ENCODE measurements at regions not wholly inside any gene's neighbourhood (a gene's known extent, or its start where the extent isn't known, plus 50 kb on each side); places are given as distances from the start of the nearest gene placed in this dataset.

DNA sequence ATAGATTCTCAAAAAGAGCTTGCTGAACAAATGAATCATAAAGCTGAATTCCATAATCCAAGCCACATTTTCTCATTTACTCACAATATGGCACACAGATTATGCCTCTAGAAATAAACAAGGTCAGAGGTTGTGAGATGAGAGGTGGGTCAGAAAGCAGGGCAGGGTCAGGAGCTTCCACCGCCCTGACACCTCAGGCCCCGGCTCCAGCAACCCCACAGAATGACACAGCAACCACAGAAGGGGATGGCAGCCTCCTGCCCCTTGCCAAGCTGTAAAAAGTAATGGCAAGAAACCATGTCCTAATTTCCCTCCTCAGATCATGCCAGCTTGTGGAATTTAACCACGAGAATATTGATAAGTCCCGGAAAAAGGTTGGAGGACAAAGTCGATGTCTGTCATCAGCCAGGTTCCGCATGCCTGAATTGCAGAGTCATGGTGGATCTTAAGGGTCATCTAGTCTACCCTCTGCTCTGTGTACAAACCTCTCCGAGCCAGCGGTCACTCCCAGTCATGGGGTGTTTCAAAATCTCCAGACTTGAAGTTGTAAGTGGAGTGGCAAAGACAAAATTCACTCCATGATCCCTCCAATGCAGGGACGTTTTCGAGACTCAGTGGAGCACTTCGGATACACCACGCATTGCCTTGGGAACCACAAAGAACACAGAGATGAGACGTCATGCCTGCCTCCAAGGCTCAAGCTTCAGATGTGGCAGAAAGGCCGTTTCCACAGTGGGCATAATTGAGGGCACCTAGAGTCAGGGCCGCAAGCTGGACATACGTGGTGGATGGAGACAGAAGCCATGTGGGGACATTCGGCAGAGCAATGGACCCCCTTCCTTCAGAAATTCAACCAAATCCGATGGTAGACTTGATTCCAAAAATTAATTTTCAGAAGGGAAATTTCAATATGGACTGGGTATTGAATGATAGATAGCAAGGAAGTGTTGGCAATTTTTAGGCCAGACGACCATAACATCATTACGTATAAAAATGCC is 254.0 kb downstream of the TOMM20 start (continued):
- TF ChIP-seq XRCC4 (IDR thresholded peaks at IDR 0.05; ENCODE audit: extremely low read depth, insufficient read depth, insufficient read length) (no peak), NFE2 (IDR thresholded peaks at IDR 0.05; ENCODE audit: low read depth) (peak; percentile 98), ZNF408 (CRISPR knock-in tag; IDR thresholded peaks at IDR 0.05; ENCODE audit: low read depth) (no peak), ZNF133 (CRISPR knock-in tag; IDR thresholded peaks at IDR 0.05) (0 out of 2 replicates have a peak, but pooled peaks have one; percentile 69), U2AF1 (optimal IDR thresholded peaks at IDR 0.05; ENCODE audit: low read depth, low read length) (no peak), U2AF2 (optimal IDR thresholded peaks at IDR 0.05; ENCODE audit: low read depth, low read length) (no peak), MAFG (tag; conservative IDR thresholded peaks at IDR 0.05) (peak; percentile 98), JUND (IDR thresholded peaks at IDR 0.05; ENCODE audit: borderline replicate concordance, low read depth, low read length) (peak; percentile 77), JUND (tag; IDR thresholded peaks at IDR 0.05; ENCODE audit: borderline replicate concordance, low read depth, low read length) (peak; percentile 91; the same call in 2 of the 3 replicates), ZNF586 (CRISPR knock-in tag; conservative IDR thresholded peaks at IDR 0.05) (no peak; the same call in 1 of the 2 replicates), RBBP5 (IDR thresholded peaks at IDR 0.05; ENCODE audit: borderline replicate concordance, insufficient read depth, low read length, poor library complexity, severe bottlenecking) (peak; percentile 50), MCM2 (IDR thresholded peaks at IDR 0.05; ENCODE audit: low read depth) (no peak), ARID3B (CRISPR knock-in tag; IDR thresholded peaks at IDR 0.05; ENCODE audit: borderline replicate concordance) (peak; percentile 16; the same call in 1 of the 2 replicates), MTA2 (IDR thresholded peaks at IDR 0.05; ENCODE audit: low read depth) (0 out of 2 replicates have a peak, but pooled peaks have one; percentile 15), PHF21A (IDR thresholded peaks at IDR 0.05; ENCODE audit: borderline replicate concordance, low read depth) (peak; percentile 85; the same call in 1 of the 2 replicates)
- TF ChIP-seq, protein P1, sequence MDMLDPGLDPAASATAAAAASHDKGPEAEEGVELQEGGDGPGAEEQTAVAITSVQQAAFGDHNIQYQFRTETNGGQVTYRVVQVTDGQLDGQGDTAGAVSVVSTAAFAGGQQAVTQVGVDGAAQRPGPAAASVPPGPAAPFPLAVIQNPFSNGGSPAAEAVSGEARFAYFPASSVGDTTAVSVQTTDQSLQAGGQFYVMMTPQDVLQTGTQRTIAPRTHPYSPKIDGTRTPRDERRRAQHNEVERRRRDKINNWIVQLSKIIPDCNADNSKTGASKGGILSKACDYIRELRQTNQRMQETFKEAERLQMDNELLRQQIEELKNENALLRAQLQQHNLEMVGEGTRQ (CRISPR knock-in tag; IDR thresholded peaks at IDR 0.05): no peak
- TF ChIP-seq, protein P2, sequence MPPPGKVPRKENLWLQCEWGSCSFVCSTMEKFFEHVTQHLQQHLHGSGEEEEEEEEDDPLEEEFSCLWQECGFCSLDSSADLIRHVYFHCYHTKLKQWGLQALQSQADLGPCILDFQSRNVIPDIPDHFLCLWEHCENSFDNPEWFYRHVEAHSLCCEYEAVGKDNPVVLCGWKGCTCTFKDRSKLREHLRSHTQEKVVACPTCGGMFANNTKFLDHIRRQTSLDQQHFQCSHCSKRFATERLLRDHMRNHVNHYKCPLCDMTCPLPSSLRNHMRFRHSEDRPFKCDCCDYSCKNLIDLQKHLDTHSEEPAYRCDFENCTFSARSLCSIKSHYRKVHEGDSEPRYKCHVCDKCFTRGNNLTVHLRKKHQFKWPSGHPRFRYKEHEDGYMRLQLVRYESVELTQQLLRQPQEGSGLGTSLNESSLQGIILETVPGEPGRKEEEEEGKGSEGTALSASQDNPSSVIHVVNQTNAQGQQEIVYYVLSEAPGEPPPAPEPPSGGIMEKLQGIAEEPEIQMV (tag; conservative IDR thresholded peaks at IDR 0.05; ENCODE audit: low read depth): peak; percentile 79
- TF ChIP-seq, protein P3, sequence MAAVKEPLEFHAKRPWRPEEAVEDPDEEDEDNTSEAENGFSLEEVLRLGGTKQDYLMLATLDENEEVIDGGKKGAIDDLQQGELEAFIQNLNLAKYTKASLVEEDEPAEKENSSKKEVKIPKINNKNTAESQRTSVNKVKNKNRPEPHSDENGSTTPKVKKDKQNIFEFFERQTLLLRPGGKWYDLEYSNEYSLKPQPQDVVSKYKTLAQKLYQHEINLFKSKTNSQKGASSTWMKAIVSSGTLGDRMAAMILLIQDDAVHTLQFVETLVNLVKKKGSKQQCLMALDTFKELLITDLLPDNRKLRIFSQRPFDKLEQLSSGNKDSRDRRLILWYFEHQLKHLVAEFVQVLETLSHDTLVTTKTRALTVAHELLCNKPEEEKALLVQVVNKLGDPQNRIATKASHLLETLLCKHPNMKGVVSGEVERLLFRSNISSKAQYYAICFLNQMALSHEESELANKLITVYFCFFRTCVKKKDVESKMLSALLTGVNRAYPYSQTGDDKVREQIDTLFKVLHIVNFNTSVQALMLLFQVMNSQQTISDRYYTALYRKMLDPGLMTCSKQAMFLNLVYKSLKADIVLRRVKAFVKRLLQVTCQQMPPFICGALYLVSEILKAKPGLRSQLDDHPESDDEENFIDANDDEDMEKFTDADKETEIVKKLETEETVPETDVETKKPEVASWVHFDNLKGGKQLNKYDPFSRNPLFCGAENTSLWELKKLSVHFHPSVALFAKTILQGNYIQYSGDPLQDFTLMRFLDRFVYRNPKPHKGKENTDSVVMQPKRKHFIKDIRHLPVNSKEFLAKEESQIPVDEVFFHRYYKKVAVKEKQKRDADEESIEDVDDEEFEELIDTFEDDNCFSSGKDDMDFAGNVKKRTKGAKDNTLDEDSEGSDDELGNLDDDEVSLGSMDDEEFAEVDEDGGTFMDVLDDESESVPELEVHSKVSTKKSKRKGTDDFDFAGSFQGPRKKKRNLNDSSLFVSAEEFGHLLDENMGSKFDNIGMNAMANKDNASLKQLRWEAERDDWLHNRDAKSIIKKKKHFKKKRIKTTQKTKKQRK (IDR thresholded peaks at IDR 0.05; ENCODE audit: borderline replicate concordance, low read depth, low read length): no peak

Measured in K562 (cell line).